ENCODE measurements at regions not wholly inside any gene's neighbourhood (a gene's known extent, or its start where the extent isn't known, plus 50 kb on each side); places are given as distances from the start of the nearest gene placed in this dataset.
"Not testable (repeated sequence)": the region's sequence is repeated elsewhere in the genome, so short reads cannot be mapped to it uniquely, and the experiment has no call there.

DNA sequence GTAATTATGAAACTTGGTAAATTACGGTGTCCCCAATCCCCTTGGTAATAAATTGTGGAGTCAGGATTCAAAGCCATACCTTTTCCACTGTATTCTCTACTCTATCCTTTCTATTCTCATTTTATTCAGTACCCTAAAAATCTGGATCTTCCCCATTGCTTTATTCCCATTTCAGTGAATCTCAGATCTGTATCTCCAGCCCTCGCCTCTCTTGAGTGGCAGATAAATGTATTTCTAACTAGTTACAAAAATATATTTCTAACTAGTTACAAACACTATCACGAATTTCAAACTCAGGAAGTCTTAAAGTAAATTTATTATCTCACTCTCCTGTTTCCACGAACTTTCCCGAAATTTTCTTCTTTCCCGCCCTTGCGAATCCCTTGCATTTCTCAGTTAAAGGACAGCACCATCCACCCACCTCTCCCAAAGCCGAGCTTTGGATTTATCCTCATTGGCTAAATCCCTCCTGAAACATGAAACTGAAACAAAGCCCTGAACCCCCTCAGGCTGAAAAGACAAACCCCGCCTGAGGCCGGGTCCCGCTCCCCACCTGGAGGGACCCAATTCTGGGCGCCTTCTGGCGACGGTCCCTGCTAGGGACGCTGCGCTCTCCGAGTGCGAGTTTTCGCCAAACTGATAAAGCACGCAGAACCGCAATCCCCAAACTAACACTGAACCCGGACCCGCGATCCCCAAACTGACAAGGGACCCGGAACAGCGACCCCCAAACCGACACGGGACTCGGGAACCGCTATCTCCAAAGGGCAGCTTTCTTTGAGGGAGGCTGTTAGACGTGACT, 164.3 kb upstream of the PABPC3 start:
- DNase-seq = no peak

DNA sequence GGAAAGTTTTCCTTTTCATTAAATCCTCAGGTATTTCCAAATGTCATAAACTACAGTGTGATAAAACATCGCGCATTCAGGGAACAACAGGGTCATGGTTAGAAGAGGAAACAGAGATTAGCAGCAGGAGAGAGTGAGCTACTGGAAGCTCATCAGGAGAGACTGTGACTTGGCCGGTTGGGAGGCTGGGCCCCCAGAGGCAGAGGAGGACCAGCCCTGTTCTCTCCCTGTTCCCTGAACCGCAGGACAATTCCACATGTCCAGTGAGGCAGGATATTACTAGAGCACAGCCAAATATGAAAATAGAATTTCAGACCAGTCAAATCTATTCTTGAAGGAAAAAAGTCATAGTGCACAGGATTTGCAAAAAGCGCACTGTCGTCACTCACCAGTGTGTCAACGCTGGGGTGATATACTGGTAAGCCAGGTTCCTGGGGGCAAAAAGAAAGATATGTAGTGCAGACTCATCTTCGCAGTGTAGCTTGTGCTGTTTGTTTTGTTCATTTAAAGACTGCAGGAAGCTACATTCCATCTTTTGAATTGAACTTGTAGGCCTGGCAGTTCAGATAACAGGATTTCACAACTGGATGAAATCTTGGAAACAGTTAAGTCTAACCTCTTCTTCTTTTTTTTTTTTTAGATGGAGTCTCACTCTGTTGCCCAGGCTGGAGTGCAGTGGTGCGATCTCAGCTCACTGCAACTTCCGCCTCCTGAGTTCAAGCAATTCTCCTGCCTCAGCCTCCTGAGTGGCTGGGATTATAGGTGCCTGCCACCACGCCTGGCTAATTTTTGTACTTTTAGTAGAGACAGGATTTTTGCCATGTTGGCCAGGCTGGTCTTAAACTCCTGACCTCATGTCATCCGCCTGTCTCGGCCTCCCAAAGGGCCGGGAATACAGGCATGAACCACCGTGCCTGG, 162.6 kb upstream of the PABPC3 start:
- not testable (repeated sequence) for DNase-seq

DNA sequence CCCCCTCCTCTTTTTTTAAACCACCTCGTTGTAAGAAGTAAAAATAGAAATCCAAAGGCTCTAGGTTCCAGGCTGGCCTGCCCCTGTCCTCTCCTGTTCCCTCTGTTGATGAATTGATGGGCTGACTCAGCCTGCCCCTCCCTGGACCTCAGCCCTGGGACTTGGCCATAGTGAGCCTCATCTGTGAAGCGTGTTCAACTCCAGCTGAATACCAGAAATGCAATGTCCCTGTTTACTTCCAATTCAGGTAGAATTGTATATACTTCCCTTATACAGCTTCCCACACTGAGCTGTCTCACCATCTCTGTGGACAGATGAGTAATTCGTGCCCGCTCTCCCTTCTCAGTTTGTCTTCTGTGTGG, 161.9 kb upstream of the PABPC3 start:
- not testable (repeated sequence) for DNase-seq

DNA sequence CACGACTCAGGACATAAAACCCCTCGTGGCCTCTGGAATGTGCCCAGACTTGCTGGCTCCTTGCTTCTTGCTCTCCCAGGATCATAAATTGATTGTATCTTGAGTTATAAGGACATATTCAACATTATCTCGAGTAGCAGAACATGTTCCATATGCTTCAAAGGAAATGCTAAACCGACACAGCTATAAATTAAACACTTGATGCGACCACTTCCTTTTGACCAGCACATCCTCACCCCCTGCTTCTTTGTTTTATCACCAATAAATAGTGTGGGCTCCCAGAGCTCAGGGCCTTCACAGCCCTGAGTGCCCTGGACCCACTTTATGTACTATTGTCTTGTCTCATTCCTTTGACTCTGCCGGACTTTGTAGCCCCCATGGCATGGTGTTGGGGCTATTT, 157.0 kb upstream of the PABPC3 start:
- no peak for DNase-seq

DNA sequence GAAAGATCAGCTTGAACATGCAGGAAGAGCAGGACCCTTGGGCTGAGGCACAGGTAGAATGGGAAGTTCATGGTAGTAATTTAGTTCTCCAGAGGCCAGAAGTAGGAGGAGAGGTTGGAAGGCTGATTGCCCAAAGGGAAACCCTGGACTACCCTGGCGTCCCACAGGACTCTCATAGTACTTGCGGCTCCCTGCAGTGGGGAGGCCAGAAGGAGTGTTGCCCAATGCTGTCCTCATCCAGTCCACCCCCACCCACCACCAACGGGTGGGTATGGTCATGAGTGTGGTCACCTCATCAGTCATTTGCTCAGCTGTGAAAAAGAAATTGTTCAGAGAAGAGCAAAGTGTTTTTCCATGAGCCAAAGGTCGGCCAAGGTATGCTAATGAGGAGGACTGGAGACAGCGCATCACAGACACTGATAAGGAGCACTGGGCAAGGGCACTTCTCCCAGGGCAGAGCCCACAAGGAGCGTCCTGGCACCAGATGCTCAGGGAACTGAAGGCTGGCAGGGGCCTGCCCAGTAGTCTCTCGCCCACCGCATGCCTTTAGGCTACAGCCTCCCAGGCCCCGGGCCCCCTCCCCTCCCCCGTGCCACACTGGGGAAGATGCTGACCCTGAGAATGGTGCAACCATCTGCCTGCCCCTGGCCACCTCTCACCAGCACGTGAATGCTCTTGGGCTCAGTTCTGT, 154.8 kb upstream of the PABPC3 start:
- not testable (repeated sequence) for DNase-seq

DNA sequence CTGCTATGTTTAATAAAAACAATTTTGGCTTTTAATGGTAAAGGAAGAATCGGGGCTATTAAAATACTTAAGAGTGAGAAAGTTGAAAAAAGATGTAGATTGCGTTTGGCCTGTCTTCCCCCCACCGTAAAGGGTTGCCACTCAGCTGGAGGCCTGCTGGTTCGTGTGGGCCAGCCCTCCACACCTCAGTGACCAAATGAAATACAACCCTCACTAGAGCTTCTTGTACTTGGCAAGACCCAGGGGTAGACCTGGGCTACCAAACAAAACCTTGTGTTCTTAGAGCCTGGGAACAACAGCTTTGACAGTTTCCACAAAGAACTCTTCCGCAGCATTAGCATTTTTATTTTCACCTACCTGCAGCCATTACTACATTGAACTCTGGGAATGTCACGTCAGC, 152.8 kb upstream of the PABPC3 start:
- peak in 1 of 2 experiments; percentile 65 for DNase-seq

DNA sequence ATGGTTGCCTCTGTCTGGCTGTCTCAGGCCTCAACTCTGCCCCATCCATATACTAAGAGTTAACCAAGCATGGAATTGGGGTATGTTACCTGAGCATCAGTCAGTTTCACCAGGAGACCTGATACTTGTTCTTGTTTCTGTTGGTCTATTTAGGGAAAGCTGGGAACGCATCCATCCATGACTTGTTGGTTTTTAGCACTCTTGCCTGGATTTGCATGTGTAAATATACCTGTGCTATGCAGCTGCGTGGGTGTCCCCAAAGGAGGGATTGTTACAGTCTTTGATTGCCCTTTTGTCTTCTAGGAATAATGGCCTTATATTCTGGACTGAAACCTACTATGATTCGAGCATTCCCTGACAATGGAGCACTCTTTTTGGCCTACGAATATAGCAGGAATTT, 151.9 kb upstream of the PABPC3 start:
- DNase-seq = peak; percentile 98 to 99

DNA sequence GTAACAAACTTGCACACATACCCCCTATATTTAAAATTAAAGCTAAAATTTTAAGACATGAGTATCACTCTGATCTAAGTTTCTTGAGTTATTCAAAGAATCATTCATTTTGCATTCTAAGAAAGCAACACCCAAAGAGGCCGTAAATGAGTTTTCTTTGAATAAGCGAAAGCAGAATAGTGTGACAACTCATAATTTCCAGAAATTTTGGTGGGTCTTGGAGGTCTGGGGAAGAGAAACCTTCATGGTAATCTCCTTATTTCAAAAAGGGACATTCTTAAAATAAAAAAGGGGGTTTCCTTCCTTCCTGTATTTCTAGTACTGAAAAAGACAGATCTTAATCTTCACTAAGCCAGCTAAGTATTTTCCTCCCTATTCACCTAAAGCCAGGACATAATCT, 147.0 kb upstream of the PABPC3 start:
- DNase-seq = not testable (repeated sequence)

DNA sequence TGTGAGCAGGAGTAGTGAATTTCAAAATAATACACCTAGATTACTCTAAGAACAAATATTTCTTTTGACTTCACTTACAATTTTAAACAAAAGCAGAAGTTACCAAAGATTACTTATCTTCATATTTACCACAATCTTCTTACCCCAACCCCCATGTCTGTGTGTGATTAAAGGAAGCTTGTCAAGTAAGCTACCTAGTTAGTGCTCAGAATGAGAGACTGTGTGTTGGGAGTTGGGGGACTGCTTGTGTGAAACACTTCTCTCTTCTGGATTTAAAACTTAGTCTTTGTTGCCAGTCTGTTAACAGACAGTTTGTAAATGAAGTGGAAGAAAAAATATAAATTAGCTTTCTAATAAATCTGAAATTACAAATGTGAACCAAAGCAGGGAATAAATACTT, 145.3 kb upstream of the PABPC3 start:
- not testable (repeated sequence) for DNase-seq

DNA sequence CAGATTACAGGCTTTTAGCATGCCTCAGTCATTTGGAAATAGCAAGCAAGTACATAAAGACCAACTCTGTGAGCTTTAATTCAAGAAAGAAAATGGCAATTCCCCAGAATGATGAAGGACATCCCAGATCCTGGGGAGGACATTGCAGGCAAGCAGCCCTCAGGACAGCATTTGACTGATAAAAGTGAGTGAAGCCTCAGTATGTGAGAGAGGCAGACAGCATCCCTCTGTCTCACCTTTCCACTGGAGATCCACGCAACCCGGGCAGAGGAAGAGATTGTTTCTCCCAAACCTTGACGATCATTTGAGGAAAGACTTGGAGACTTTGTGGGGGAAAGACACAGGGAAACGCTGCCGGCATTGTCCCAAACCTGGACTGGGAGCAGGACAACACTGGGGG, 128.0 kb upstream of the PABPC3 start:
- peak in 1 of 2 experiments; percentile 49 for DNase-seq

DNA sequence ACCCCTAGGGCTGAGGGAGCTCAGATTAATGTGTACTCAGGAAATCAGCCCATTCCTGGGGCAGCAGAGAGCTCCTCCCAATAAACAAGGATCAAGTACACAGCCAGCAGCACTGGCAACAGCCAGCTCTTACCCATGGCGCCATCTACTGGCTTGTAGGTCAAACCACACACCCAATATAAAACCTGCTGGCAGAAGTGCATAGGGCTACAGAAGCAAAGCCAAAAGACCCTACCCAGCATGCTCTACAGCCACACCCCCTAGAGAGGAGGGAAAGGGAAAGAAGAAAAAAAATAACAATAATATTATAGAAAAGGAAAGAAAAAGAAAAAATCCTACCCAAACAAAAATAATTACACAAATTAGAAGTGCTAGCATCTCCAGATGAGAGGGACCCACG, 127.5 kb upstream of the PABPC3 start:
- not testable (repeated sequence) for DNase-seq

DNA sequence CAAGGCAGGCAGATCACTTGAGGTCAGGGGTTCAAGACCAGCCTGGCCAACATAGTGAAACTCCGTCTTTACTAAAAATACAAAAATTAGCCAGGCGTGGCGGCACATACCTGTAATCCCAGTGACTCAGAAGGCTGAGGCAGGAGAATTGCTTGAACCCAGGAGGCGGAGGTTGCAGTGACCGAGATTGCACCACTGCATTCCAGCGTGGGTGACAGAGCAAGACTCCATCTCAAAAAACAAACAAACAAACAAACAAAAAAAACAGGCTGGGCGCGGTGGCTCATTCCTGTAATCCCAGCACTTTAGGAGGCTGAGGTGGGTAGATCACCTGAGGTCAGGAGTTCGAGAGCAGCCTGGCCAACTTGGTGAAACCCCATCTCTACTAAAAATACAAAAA, 122.8 kb upstream of the PABPC3 start:
- not testable (repeated sequence) for DNase-seq

DNA sequence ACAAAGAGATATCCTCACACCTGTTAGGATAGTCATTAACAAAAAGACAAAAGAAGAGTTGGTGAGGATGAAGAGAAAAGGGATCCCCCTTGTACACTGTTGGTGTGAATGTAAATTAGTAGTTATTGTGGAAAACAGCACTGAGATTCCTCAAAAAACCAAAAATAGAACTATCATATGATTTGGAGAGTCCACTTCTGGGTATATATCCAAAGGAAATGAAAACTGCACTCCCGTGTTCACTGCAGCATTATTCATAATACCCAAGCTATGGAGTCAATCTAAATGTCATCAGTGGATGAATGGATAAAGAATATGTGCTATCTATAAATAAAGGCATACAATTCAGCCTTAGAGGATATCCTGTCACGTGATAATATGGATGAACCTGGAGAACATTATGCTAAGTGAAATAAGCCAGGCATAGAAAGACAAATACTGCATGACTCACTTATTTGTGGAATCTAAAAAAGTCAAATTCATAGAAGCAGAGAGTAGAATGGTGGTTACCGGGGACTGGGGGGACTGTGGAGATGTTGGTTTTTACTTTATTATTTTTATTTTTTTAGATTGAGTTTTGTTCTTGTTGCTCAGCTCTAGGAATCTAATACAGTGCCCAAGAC, 114.6 kb upstream of the PABPC3 start:
- DNase-seq = not testable (repeated sequence)

DNA sequence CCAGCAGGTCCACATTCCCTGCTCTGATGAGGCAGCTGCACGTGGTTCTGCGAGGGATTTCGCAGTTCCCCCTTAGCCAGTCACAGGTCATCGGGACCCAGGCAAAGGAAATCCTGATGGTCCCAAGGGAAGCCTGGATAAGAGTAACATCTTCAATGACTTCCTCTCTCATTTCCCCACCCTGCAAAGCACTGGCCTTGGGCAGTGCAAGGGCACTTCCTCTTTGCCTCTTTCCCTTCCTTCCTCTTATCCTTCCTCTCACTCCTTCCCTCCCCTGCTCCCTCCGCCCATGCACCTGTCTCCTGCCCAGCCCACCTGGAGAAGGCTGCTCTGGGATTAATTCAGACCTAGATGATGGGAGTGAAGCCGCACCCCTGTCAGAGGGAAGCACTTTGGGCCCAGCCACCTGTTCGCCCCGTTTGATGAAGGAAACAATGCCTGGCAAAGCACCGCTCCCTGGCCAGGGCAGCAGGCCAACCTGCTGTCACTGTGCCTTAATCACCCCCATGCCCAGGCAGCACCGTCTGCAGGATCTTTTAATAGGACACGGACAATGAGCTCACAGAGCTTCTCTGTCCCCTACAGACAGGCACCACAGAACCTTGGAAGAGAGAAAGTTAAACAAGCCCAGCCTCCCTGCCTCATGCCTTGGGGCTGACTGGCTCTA, 113.5 kb upstream of the PABPC3 start:
- DNase-seq = no peak

DNA sequence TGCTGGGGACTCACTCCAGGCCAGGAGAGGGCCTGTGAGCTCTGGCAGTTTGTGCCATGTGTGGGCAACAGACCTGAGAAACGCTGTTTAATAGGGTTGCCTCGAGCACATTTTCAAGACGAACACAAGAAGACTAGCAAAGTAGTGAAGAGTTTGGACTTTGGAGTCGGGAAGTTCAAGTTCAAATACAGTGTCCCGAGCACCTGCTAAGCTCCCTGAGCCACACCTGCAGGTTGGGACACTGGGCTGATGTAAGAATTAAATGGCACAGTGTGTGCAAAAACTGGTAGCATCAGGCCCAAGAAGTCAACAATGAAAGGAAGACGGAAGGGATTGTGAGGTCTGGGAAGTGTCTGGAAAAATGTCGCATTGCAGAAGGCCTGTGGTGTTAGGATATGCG, 112.8 kb upstream of the PABPC3 start:
- DNase-seq = no peak

DNA sequence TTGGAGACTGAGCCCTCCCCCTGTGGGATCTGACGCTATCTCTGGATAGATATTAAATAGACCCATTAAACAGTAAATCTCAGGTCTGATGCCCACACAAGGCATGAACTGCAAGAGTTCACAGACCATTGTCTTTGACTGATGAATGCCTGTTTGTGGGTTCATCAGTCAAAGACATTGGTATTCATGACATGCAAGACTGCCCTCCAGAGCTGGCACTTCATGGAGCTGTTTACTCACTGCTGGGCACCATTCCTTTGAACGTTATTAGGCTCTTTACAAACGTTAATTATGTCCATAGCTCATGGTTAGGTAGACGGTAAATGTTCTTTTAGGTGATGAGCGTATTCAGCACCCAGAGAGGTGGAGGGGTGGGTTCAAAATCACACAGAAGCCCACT, 111.8 kb upstream of the PABPC3 start:
- no peak for DNase-seq

DNA sequence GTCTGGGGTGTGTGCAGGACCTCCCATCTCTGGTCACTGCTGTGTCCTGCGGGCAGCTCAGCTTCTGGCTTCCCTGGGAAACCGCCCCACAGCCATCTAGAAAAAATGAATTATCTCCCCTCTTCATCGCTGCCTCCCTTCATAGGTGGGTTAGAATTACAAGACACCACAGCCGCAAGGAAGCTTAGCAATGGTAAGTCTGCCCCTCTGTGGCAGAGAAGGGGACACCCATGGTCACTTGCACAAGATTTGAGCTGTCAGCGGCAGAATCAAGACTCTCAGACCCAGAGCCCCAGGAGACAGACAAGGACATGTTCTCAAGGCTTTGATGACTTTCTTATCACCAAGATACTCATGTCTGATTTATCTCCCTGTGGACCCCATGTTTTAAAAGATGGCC, 110.8 kb upstream of the PABPC3 start:
- peak in 1 of 2 experiments; percentile 44 for DNase-seq

DNA sequence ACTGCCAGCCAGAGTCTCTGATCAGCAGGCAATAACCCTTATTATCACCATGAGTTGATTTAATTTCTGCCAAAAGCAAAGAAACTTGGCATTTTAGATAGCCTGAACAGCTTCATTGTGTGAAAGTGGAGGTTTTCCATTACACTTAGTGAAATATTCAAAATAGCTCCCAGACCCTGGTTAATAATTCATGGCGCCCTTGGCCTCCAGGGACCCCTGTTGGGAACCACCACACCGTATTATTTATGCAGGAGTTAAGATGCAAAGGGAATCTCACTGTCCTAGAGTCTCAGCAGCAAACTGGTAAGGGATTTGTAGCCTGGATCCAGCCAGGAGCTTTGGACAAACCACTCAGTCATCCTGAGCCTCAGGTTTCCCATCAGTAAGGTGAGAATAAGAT, 110.0 kb upstream of the PABPC3 start:
- no peak for DNase-seq

DNA sequence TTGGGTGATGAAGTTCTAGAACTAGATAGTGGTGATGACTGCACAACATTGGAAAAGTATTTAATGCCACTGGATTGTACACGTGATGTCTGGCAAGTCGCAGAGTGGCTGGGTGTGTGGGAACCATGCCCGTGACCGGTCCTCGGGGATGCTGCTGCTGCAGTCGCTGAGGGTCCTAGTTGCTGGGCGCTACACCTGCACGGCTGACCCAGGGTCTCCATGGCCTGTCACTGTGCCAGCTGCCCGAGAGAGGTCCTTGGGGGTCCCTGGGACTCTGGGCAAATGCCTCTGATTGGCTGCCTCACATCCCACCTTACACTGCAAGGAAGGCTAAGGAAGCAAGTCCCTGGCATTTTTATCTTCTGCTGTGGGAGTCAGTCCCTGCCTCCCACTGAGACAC, 109.1 kb upstream of the PABPC3 start:
- no peak for DNase-seq

DNA sequence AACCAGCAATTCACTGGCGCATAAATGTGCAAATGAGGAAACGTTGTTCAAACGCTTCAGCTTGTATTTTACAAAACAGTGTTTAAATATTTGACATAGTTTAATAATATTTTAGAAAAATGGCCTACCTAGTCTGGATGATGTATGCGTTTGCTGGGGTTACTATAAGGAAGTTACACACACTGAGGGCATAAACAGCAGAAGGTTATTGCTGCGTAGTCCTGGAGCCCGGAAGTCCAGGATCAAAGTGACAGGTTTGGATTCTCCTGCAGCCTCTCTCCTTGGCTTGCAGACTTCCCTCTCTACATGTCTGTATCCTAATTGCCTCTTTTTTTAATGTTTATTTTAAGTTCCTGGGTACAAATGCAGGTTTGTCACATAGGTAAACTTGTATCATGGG, 106.0 kb upstream of the PABPC3 start:
- not testable (repeated sequence) for DNase-seq

DNA sequence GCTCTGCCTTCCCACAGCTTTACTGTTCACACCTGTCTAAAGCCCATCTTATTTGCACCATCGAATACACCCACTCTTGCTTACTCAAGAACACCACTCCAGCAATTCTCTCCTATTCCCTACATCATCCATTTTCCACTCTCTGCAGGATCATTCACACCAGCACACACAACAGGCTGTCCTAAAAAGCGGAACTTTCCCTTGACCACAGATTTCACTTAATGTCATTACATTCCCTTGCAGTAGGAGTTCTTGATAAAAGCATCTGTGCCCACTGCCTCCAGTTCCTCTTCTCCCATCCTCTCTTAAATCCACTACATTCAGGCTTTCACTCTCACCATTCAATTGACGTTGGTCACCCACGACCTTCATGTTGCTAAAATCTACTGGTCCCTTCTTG, 103.0 kb upstream of the PABPC3 start:
- DNase-seq = not testable (repeated sequence)

DNA sequence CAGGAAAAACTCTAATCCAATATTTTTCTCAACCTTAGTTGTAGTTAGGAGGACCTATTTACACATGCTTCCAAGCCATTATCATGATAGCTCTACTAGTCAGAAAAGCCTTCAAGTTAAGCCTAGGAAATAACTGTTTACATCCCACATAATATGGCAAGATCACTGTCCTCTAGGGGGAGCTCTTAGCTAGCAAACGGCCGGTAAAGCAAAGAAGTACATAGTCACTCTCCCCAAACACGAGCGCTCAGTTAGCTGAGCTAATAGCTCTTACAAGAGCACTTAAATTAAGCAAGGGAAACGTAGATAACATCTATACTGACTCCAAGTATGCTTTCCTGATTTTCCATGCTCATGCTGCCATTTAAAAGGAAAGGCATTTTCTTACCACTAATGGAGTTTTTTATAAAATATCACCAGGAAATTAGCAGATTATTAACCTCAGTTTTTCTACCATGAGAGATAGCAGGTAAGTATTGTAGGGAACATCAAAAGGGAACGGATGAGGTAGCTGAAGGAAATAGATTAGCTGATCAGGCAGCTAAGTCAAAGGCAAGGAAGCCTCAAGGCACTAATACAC, 100.6 kb upstream of the PABPC3 start:
- DNase-seq = peak; percentile 83 to 95
